H1 (cell line): ENCODE measurements at regions not wholly inside any gene's neighbourhood (a gene's known extent, or its start where the extent isn't known, plus 50 kb on each side); places are given as distances from the start of the nearest gene placed in this dataset.

Source experiments
- CTCF ChIA-PET: fragments of 300-600 bp; sonication (Branson Sonifier 250); formaldehyde crosslinking; loops from one replicate; lab custom pipeline; 2021; ENCODE audit not compliant: partially characterized antibody; lab: Charles Lee
- POLR2A ChIA-PET: fragments of 300-600 bp; sonication (Branson Sonifier 250); formaldehyde crosslinking; loops from one replicate; lab custom pipeline; 2021; ENCODE audit warnings: inconsistent platforms; ENCODE audit not compliant: partially characterized antibody; lab: Charles Lee
- DNase-seq, 2 experiments: peaks; one replicate each; pipeline versions ENCODE4 v3.0.0 to v3.0.0-alpha.2; 2010 to 2022; ENCODE audit warnings: low spot score in 2 of 2, low read depth in 1 of 2, mixed read lengths in 1 of 2
- FAIRE-seq: peaks from 2 replicates; lab custom pipeline; 2011; peaks lifted over from hg19 to GRCh38; lab: Jason Lieb, UNC
- H2AFZ ChIP-seq: 2 replicates; pipeline ENCODE4 v1.8.1; 2012; ENCODE audit warnings: low read length, inconsistent platforms
- H2AK5ac ChIP-seq: 2 replicates; pipeline ENCODE4 v1.6.1; 2013; ENCODE audit warnings: low read depth, low read length
- H2BK120ac ChIP-seq: replicated peaks from 2 replicates; pipeline ENCODE3; 2013; ENCODE audit warnings: low read depth, low read length, inconsistent platforms
- H2BK12ac ChIP-seq: 2 replicates; pipeline ENCODE4 v1.6.1; 2013; ENCODE audit warnings: low read depth, low read length
- H2BK15ac ChIP-seq: 2 replicates; pipeline ENCODE4 v1.6.1; 2013; ENCODE audit warnings: low read length
- H2BK20ac ChIP-seq: 2 replicates; pipeline ENCODE4 v1.6.1; 2013; ENCODE audit warnings: low read length
- H2BK5ac ChIP-seq: 2 replicates; pipeline ENCODE4 v1.6.1; 2013; ENCODE audit warnings: low read depth, low read length
- H3K14ac ChIP-seq: 2 replicates; pipeline ENCODE4 v1.6.1; 2013; ENCODE audit warnings: inconsistent platforms; ENCODE audit not compliant: insufficient read length
- H3K18ac ChIP-seq: 2 replicates; pipeline ENCODE4 v1.6.1; 2013; ENCODE audit warnings: low read length; ENCODE audit errors: extremely low read depth
- H3K23ac ChIP-seq: 2 replicates; pipeline ENCODE4 v1.6.1; 2013; ENCODE audit warnings: inconsistent platforms; ENCODE audit not compliant: insufficient read length
- H3K23me2 ChIP-seq: 2 replicates; pipeline ENCODE4 v1.6.1; 2013; ENCODE audit warnings: low read depth, low read length
- H3K27ac ChIP-seq: 2 replicates; pipeline ENCODE4 v1.6.1; 2011; ENCODE audit warnings: low read depth, low read length, inconsistent platforms
- H3K27me3 ChIP-seq, 4 experiments: replicated peaks in 1 of 4; 1 replicate in 1 of 4; 2 replicates in 3 of 4; pipeline versions ENCODE4 v1.6.1 to v1.8.1; 2011 to 2013; ENCODE audit warnings: low read length in 3 of 4, mild to moderate bottlenecking in 3 of 4, inconsistent platforms in 2 of 4, mixed read lengths in 2 of 4, moderate library complexity in 1 of 4; ENCODE audit not compliant: control insufficient read depth in 3 of 4, insufficient read depth in 3 of 4; ENCODE audit errors: extremely low read depth in 1 of 4
- H3K36me3 ChIP-seq, 4 experiments: 2 replicates each; pipeline versions ENCODE4 v1.6.1 to v1.8.1; 2011 to 2013; ENCODE audit warnings: mild to moderate bottlenecking in 4 of 4, low read length in 3 of 4, moderate library complexity in 2 of 4, control low read depth in 1 of 4, inconsistent platforms in 1 of 4; ENCODE audit not compliant: insufficient read depth in 4 of 4, control insufficient read depth in 2 of 4
- H3K4ac ChIP-seq: replicated peaks from 2 replicates; pipeline ENCODE3; 2013; ENCODE audit warnings: low read length, low read depth, mixed read lengths, inconsistent platforms; ENCODE audit not compliant: insufficient read length
- H3K4me1 ChIP-seq, 4 experiments: replicated peaks in 1 of 4; 1 replicate in 1 of 4; 2 replicates in 3 of 4; pipeline versions ENCODE4 v1.6.1 to v1.8.1; 2011 to 2013; ENCODE audit warnings: low read length in 3 of 4, inconsistent platforms in 2 of 4, mixed read lengths in 1 of 4; ENCODE audit not compliant: insufficient read depth in 4 of 4, control insufficient read depth in 3 of 4
- H3K4me2 ChIP-seq, 2 experiments: 2 replicates each; pipeline versions ENCODE4 v1.6.1 to v1.8.1; 2011 to 2013; ENCODE audit warnings: low read depth in 2 of 2, low read length in 2 of 2, control low read depth in 1 of 2, inconsistent platforms in 1 of 2, mild to moderate bottlenecking in 1 of 2; ENCODE audit not compliant: insufficient read depth in 1 of 2
- H3K4me3 ChIP-seq, 4 experiments: fragments of 200-600, 300-600 bp in 1 of 4; sonication (generic), shearing (Covaris generic), sonication (Bioruptor Twin) in 1 of 4; 2 replicates each; pipeline versions ENCODE4 v1.5.1 to v1.8.1; 2011 to 2016; ENCODE audit warnings: low read length in 4 of 4, low read depth in 3 of 4, control low read depth in 2 of 4, inconsistent platforms in 2 of 4, mild to moderate bottlenecking in 2 of 4, mixed read lengths in 1 of 4, moderate library complexity in 1 of 4; ENCODE audit not compliant: insufficient read depth in 2 of 4; ENCODE audit errors: extremely low read depth in 1 of 4
- H3K56ac ChIP-seq: replicated peaks from 2 replicates; pipeline ENCODE3; 2013; ENCODE audit warnings: low read depth, mild to moderate bottlenecking, mixed read lengths, low read length, inconsistent platforms; ENCODE audit not compliant: insufficient read length
- H3K79me1 ChIP-seq: 2 replicates; pipeline ENCODE4 v1.6.1; 2013; ENCODE audit warnings: low read depth, low read length, control low read depth
- H3K79me2 ChIP-seq, 2 experiments: 2 replicates each; pipeline versions ENCODE4 v1.6.1 to v1.8.1; 2012 to 2013; ENCODE audit warnings: low read length in 2 of 2, mild to moderate bottlenecking in 2 of 2, inconsistent platforms in 1 of 2; ENCODE audit not compliant: insufficient read depth in 2 of 2, control insufficient read depth in 1 of 2
- H3K9ac ChIP-seq, 4 experiments: replicated peaks in 1 of 4; 1 replicate in 1 of 4; 2 replicates in 3 of 4; pipeline versions ENCODE4 v1.6.1 to v1.8.1; 2011 to 2013; ENCODE audit warnings: low read depth in 3 of 4, low read length in 3 of 4, control low read depth in 2 of 4, mild to moderate bottlenecking in 2 of 4, moderate library complexity in 2 of 4, inconsistent platforms in 1 of 4; ENCODE audit errors: extremely low read depth in 1 of 4
- H3K9me3 ChIP-seq, 2 experiments: 2 replicates each; pipeline versions ENCODE4 v1.6.1 to v1.8.1; 2012 to 2013; ENCODE audit warnings: mild to moderate bottlenecking in 2 of 2, moderate library complexity in 2 of 2, control low read depth in 1 of 2, inconsistent platforms in 1 of 2, low read depth in 1 of 2, low read length in 1 of 2, mixed read lengths in 1 of 2; ENCODE audit not compliant: insufficient read depth in 2 of 2
- H4K20me1 ChIP-seq, 2 experiments: replicated peaks in 1 of 2; 2 replicates each; pipeline versions ENCODE3 to v1.8.1; 2011 to 2013; ENCODE audit warnings: inconsistent platforms in 2 of 2, low read length in 2 of 2, mild to moderate bottlenecking in 1 of 2; ENCODE audit not compliant: insufficient read depth in 2 of 2, control insufficient read depth in 1 of 2
- H4K5ac ChIP-seq: 2 replicates; pipeline ENCODE4 v1.6.1; 2013; ENCODE audit warnings: low read length, low read depth, mixed read lengths, inconsistent platforms; ENCODE audit not compliant: insufficient read length
- H4K8ac ChIP-seq: 2 replicates; pipeline ENCODE4 v1.8.0; 2013; ENCODE audit warnings: mild to moderate bottlenecking, moderate library complexity, low read length, inconsistent platforms; ENCODE audit not compliant: insufficient read depth; ENCODE audit errors: extremely low read depth
- H4K91ac ChIP-seq: replicated peaks from 2 replicates; pipeline ENCODE3; 2013; ENCODE audit warnings: low read length, mixed read lengths, inconsistent platforms; ENCODE audit not compliant: insufficient read length
- ATF2 ChIP-seq: IDR thresholded peaks from 2 replicates; pipeline ENCODE4 v1.6.1; 2012; ENCODE audit warnings: low read length, inconsistent platforms
- BACH1 ChIP-seq: IDR thresholded peaks from 2 replicates; pipeline ENCODE4 v1.6.1; 2012; ENCODE audit warnings: low read length, improper control_type of control experiment
- BRCA1 ChIP-seq: IDR thresholded peaks from 2 replicates; pipeline ENCODE4 v1.6.1; 2012; ENCODE audit warnings: low read depth, low read length, improper control_type of control experiment
- CBX5 ChIP-seq: fragments of 300-800, 300-1000 bp; sonication (generic); IDR thresholded peaks from 2 replicates; pipeline ENCODE4 v1.7.1; 2016; ENCODE audit warnings: antibody characterized with exemption, low read length, low read depth
- CTBP2 ChIP-seq: IDR thresholded peaks from 2 replicates; pipeline ENCODE4 v1.7.0; 2011; ENCODE audit warnings: borderline replicate concordance, mild to moderate bottlenecking, moderate library complexity, mixed read lengths, low read length; ENCODE audit not compliant: insufficient read depth, insufficient read length
- GTF2F1 ChIP-seq: IDR thresholded peaks from 2 replicates; pipeline ENCODE4 v1.6.1; 2012; ENCODE audit warnings: low read depth, low read length, improper control_type of control experiment, borderline replicate concordance
- HDAC2 ChIP-seq, 2 experiments: fragments of 300-600 bp in 1 of 2; sonication (generic) in 1 of 2; IDR thresholded peaks; 2 replicates each; pipeline ENCODE4 v1.6.1; 2011 to 2012; ENCODE audit warnings: low read depth in 2 of 2, low read length in 2 of 2, mild to moderate bottlenecking in 2 of 2, moderate library complexity in 2 of 2, borderline replicate concordance in 1 of 2, inconsistent platforms in 1 of 2
- HDAC6 ChIP-seq: IDR thresholded peaks from one replicate; pipeline ENCODE4 v1.7.1; 2012; ENCODE audit warnings: low read depth, mild to moderate bottlenecking, inconsistent platforms, low read length, moderate library complexity
- JUN ChIP-seq: IDR thresholded peaks from 2 replicates; pipeline ENCODE4 v1.6.1; 2011; ENCODE audit warnings: low read depth, mild to moderate bottlenecking, improper control_type of control experiment, low read length
- POLR2AphosphoS5 ChIP-seq: IDR thresholded peaks from 2 replicates; pipeline ENCODE4 v1.6.1; 2011; ENCODE audit warnings: low read depth, low read length
- RXRA ChIP-seq: IDR thresholded peaks from 2 replicates; pipeline ENCODE4 v1.6.1; 2011; ENCODE audit warnings: low read depth, mild to moderate bottlenecking, low read length, moderate library complexity; ENCODE audit not compliant: insufficient read depth
- SP1 ChIP-seq: IDR thresholded peaks from 2 replicates; pipeline ENCODE4 v1.6.1; 2011; ENCODE audit warnings: low read depth, low read length
- TAF1 ChIP-seq: IDR thresholded peaks from 2 replicates; pipeline ENCODE4 v1.6.1; 2011; ENCODE audit warnings: mild to moderate bottlenecking, low read depth, low read length
- TEAD4 ChIP-seq: IDR thresholded peaks from 2 replicates; pipeline ENCODE4 v1.6.1; 2012; ENCODE audit warnings: low read depth, low read length, inconsistent platforms, mixed read lengths
- WGBS, 2 experiments: shearing (Covaris generic) in 1 of 2; methylation state at CpG; one replicate each; pipeline versions ENCODE4 v1.1.6 to v1.1.7; 2013 to 2015; ENCODE audit warnings: low lambda C conversion rate in 2 of 2, mixed read lengths in 2 of 2, inconsistent platforms in 1 of 2, low coverage in 1 of 2, missing lambda C conversion rate in 1 of 2; ENCODE audit not compliant: insufficient replicate concordance in 2 of 2, insufficient coverage in 1 of 2, insufficient read length in 1 of 2; ENCODE audit errors: extremely low coverage in 1 of 2, missing lambda C conversion rate in 1 of 2; 5-methylcytosine and 5-hydroxymethylcytosine counted together

GRCh38 chr1:90512441-90512840 is 204.7 kb downstream of the BARHL2 start:
- no peaks in the 10 kb centered on the region for H3K79me2 ChIP-seq
- no peaks in the 10 kb centered on the region for H3K9me3 ChIP-seq
- no peaks in the 10 kb centered on the region for H3K36me3 ChIP-seq
- no peaks in the 10 kb centered on the region; a peak in 2 of 7 replicates for H3K4me1 ChIP-seq
- H2BK120ac ChIP-seq, result no peak overlapping the region
- no peak overlapping the region for H2BK15ac ChIP-seq
- H3K14ac ChIP-seq, result no peak overlapping the region
- no peak overlapping the region for H4K8ac ChIP-seq
- H3K56ac ChIP-seq, result no peak overlapping the region
- no peak overlapping the region for H2BK12ac ChIP-seq
- H3K27me3 ChIP-seq, result no peaks in the 10 kb centered on the region
- H3K4me3 ChIP-seq, result no peak overlapping the region
- H4K5ac ChIP-seq, result no peak overlapping the region
- H3K4ac ChIP-seq, result no peak overlapping the region
- no peak overlapping the region for H3K9ac ChIP-seq
- DNase-seq, result no peak
- H3K18ac ChIP-seq, result no peak overlapping the region
- H2BK20ac ChIP-seq, result no peak overlapping the region
- ChIA-PET CTCF (interaction anchor here (0.7 to 1.2 kb wide), 2 partner anchors 38 to 78 kb away, joined by 3 to 4 read pairs; no protein-coding TSS in a partner anchor), POLR2A (no interaction called here)
- 73% methylated on average over 3 of the region's 3 CpGs; no CpG with 5 or more reads in 1 of the 2 experiments for WGBS, 2 experiments
- no peak overlapping the region for H2AK5ac ChIP-seq
- H3K79me1 ChIP-seq, result no peaks in the 10 kb centered on the region
- no peak for FAIRE-seq
- H3K23ac ChIP-seq, result no peak overlapping the region
- no peak overlapping the region for H3K4me2 ChIP-seq
- no peaks in the 10 kb centered on the region for H3K23me2 ChIP-seq
- no peak overlapping the region for H2AFZ ChIP-seq
- H4K20me1 ChIP-seq, result no peaks in the 10 kb centered on the region
- H3K27ac ChIP-seq, result no peak overlapping the region
- no peak overlapping the region for H4K91ac ChIP-seq
- no peak overlapping the region for H2BK5ac ChIP-seq
- TF ChIP-seq CTBP2 (no peak), SP1 (no peak), JUN (no peak), BACH1 (no peak), TEAD4 (no peak), BRCA1 (no peak), HDAC6 (no peak), RXRA (no peak), TAF1 (no peak), POLR2AphosphoS5 (no peak), CBX5 (no peak), GTF2F1 (no peak), ATF2 (no peak), HDAC2 (IDR thresholded peaks at IDR 0.05; ENCODE audit: borderline replicate concordance in 1 of 2, low read depth in 2 of 2, low read length in 2 of 2) (no peak)
